Stimulated activated CD4-positive, alpha-beta T cell treated with anti-CD3 and anti-CD28 coated beads, Interleukin-12 subunit alpha, Interleukin-12 subunit beta, amount 100 ng/mL, for 24 hours (primary cell): ENCODE measurements at regions not wholly inside any gene's neighbourhood (a gene's known extent, or its start where the extent isn't known, plus 50 kb on each side); places are given as distances from the start of the nearest gene placed in this dataset.

Source experiments
- DNase-seq, 2 experiments: peaks; one replicate each; pipeline ENCODE4 v3.0.0-alpha.2; 2020; ENCODE audit warnings: low read depth in 2 of 2

GRCh38 chr1:193566735-193567134 is 380.3 kb upstream of the B3GALT2 start:
- DNase-seq: no peak

DNA sequence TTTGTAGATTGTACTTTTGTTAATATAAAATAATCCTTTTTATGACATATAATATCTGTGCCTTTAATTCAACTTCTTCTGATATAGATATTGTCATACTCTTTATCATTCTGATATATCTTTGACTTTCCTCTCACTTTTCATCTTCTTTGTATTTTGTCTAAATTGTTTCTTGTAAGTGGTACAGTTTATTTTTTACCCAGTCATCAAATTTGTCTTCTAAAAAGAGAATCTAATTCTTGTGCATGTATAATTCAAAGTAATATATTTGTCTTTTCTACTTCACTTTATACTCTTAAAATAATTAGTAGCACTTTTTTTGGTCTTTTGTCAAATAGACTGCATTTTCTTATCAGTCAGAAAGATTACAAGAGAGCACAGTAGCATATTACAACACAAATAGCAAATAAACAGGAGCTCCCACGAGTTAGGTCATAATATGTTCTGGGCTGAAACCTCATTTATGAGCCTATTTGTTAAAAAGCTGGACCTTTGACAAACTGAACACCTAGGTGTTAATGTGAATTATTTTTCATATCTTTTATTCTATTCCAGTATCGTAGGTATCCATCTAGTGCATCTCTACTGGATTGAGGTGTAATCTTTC is 379.7 kb upstream of the B3GALT2 start:
- DNase-seq: no peak

DNA sequence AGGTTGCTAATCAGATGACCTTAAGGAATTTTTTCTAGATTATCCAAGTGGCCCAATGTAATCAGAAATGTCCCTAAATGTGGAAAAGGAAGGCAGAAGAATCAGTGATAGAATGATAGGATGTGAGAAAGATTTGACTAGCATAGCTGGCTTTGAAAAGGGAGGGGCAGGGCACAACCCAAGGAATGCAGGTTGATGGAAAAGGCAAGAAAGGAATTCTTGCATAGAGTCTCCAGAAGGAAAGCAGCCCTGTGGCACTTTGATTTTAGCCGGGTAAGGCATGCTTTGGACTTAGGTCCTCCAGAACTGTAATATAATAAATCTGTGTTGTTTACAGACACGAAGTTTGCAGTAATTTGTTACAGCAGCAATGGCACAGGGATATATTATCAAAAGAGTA is 375.7 kb upstream of the B3GALT2 start:
- DNase-seq: no peak

DNA sequence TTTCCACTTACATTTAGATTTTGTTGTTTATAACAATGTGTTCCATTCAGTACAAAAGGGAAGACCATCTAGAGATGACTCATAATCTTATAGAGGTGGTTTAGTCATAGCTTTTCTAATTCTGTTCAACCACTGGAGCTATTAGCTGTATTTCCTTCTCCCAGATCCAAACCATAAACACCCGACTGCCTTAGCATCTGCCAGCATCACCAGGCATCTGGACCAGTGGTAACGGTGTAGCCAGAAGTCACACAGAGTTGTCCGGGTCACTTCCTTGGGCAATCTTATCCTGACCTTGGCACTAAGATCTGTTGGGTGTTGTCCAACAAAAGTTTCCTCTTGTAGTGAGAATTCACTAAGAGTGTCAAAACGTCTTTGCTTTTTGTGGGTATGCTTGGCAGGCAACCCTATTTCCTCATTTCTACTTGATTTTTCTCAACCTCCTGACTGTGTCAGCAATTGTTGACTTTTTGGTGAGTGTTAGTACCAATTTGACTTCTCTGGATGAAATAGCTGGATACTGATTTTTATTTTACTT is 372.1 kb upstream of the B3GALT2 start:
- no peak for DNase-seq

- DNase-seq: no peak
Observed at GRCh38 chr1:193555662-193556441, 369.4 kb upstream of the B3GALT2 start.

DNA sequence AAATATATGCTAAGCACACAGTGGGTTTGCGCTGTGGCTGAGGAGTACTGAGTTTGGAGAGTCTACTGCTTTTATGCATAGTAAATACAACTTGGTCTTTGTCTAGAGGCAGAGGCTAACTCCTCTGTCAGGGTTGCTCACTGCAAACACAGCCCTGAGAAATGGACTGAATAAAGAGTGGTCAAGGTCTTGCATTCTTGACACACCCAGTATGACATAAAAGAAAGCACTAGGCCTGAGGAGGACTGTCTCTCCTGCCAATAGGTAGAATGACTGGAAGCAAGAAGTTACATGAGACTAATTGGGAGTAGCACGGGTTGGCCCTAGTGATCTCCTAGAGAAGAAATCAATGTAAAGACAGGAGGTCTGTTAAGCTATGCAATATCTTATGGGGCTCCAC is 367.2 kb upstream of the B3GALT2 start:
- DNase-seq: no peak

DNA sequence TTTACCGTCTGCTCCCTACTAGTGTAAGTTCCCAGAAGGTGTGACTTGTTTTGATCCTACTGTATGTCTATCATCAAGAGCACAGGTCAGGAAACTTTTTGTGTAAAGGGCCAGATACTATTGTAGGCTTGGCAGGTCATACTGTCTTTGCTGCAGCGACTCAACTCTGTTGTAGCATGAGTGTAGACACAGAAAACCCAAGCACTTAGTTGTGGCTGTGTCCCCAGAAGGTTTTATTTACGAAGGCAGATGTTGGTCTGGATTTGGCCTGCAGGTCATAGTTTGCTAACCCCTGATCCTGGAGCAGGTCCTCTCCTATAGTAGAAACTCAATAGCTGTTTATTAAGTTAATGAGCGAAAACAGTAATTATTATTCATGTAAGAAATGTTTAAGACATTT is 365.9 kb upstream of the B3GALT2 start:
- no peak for DNase-seq

GRCh38 chr1:193549081-193549480 is 362.7 kb upstream of the B3GALT2 start:
- no peak for DNase-seq

- no peak for DNase-seq
Observed at GRCh38 chr1:193545171-193545570, 358.8 kb upstream of the B3GALT2 start.

GRCh38 chr1:193543259-193543658 is 356.8 kb upstream of the B3GALT2 start:
- no peak for DNase-seq

GRCh38 chr1:193542690-193543089 is 356.3 kb upstream of the B3GALT2 start:
- no peak for DNase-seq

DNA sequence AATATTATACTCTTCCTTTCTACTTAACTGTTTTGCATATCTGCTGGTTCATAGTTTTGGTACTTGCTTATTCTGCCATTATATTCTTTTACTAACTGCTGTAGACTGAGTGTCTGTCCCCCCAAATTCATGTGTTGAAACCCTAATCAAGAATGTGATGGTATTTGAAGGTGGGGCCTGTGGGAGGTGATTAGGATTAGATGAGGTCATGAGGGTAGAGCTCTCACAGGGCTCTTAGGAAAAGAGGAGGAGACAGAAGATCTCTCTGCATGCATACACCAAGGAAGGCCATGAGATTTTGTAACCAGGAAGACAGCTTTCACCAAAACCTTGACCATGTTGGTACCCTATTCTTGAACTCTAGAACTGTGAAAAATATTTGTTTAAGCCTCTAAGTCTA is 354.1 kb upstream of the B3GALT2 start:
- DNase-seq: no peak

- DNase-seq: no peak
Observed at GRCh38 chr1:193539731-193540459, 353.5 kb upstream of the B3GALT2 start.

DNA sequence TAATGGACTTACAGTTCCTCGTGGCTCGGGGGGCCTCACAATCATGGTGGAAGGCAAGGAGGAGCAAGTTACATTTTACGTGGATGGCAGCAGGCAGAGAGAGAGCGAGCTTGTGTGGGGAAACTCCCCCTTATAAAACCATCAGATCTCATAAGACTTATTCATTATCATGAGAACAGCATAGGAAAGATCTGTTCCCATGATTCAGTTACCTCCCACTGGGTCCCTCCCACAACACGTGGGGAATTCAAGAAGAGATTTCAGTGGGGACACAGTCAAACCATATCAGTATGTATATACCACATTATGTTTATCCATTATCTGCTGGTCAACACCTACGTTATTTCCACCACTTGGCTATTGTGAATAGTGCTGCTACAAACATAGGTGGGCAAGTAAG is 352.3 kb upstream of the B3GALT2 start:
- DNase-seq: peak in 1 of 2 experiments; percentile 9

- DNase-seq: no peak
Observed at GRCh38 chr1:193538003-193538354, 351.6 kb upstream of the B3GALT2 start.

DNA sequence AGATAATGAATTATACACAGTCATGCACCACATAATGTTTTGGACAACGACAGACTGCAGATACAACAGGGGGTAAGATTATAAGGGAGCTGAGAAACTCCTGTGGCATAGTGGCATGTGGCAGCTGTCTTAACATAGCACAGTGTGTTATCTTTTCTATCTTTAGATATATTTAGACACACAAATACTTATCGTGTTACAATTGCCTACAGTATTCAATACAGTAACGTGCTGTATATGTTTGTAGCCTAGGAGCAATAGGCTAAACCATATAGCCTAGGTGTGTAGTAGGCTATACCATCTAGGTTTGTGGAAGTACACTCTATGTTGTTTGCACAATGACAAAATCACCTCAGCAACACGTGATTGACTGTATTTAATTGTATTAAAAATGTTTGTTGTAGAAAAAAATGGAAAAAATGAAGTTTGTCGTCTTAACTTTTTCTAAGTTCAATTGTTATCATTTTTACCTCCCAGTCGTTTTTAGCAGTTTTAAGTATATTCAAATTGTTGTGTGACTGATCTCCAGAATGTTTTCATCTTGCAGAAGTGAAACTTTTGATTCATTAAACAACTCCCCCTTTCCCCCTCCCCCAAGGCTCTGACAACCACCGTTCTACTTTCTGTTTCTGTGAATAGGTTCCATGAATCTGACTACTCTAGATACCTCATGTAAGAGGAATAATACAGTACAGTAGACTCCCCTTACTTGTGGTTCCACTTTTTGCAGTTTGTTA is 351.0 kb upstream of the B3GALT2 start:
- DNase-seq: peak; percentile 58

DNA sequence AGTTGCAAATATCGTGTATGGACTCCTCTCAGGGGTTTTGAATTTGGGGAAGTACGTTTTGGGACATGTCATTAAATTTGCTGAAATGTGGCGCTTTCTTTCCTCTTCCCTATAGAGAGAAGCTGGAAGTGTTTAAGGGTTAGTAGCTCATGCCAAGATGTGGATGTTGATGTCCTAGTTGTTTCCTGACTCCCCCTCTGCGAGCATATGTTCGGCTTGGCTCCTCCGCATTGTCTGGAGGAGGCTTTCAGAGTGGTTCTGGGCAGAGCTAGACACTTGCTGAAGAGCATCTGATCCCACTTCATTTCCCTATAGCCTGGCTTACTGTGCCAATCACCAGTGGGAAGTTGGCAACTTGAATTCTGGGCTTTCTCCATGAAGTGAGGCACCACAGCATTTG is 347.4 kb upstream of the B3GALT2 start:
- DNase-seq: no peak

DNA sequence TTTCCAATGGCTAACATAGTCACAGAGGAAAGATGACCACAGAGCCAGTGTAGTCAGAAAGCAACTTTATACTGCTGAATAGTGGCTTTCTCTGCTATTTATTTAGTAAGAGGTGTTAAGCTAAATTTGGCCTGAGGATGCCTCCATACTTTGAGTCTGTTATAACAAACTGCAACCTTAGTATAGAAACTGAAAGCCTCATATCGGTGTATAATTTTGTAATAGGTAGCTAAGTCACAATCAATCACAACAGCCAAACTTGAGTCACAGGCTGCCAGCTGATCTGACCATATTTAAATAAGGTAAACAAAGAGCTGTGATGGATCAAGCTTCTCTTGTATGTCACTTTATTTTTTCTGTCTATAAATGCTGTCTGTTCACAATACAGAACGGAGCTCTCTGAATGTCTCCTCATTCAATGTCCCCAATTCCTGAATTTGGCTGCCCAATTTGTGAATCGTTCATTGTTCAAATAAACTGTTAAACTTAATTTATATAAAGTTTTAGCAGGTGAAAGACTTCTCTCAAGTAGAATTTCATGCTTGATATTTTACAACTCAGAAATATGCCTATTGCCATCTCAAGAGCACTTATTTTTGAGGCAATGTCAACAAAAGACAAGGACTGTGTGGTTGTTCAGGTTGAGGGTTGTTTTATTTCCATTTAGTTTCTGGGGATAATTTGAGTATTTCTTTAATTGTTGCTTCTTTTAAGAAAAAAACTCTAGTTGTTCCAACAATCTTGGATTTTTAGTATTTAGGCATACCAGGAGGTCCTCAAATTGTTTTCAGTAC is 339.7 kb upstream of the B3GALT2 start:
- DNase-seq: no peak

GRCh38 chr1:193525411-193525810 is 339.0 kb upstream of the B3GALT2 start:
- DNase-seq: no peak

- DNase-seq: no peak
Observed at GRCh38 chr1:193524616-193525015, 338.2 kb upstream of the B3GALT2 start.

GRCh38 chr1:193524021-193524420 is 337.6 kb upstream of the B3GALT2 start:
- DNase-seq: no peak
